ENCODE measurements at regions not wholly inside any gene's neighbourhood (a gene's known extent, or its start where the extent isn't known, plus 50 kb on each side); places are given as distances from the start of the nearest gene placed in this dataset.
"Not testable (repeated sequence)": the region's sequence is repeated elsewhere in the genome, so short reads cannot be mapped to it uniquely, and the experiment has no call there.

DNA sequence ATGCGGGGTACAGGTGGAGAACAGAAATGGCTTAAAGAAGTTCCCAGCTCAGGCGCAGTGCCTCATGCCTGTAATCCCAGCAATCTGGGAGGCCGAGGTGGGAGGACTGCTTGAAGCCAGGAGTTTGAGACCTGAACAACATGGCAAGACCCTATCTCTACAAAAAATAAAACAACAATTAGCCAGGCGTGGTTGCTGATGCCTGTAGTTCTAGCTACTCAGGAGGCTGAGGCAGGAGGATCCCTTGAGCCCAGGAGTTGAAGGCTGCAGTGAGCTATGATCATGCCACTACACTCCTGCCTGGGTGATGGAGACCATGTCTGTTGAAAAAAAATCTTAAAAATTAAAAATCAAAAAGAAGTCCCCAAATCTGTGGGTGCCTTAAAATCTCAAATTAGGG lies 228.3 kb upstream of the WSB1 start:
- no peak for DNase-seq

DNA sequence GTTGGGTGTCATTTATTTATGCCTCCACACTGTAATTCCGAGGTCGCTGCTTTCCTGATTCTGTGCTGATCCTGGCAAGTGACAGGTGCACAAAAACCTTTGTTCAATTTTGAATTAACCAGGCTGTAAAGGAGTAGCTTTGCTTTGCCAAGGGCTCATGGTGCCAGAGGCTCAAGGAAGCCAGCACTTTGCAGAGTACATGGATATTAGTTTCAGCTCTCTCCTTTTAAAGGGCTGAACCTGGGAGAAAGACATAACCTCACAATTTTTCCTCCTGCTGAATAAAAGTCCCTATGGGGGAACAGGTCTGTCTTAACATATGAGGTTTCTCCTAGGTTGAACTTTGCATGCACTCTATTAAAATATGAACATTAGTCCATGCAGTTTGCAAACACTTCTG lies 227.6 kb upstream of the WSB1 start:
- no peak for DNase-seq

DNA sequence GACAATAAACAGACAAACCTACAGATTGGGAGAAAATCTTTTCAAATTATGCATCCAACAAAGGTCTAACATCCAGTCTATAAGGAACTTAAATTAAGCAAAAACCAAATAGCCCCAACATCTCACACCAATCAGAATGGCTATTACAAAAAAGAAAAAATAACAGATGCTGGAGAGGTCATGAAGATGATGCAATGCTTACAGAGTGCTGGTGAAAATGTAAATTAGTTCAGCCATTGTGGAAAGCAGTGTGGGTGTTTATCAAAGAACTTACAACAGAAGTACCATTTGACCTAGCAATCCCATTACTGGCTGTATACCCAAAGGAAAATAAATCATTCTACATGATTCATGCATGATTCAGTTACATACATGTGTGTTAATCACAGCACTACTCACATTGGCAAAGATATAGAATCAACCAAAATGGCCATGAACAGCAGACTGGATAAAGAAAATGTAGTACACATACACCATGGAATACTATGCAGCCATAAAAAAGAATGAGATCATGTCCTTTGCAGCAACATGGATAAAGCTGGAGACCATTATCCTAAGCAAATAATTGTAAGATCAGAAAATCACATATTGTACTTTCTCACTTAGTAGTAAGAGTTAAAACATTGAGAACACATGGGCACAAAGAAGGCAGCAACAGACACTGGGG lies 223.9 kb upstream of the WSB1 start:
- DNase-seq, result no peak

DNA sequence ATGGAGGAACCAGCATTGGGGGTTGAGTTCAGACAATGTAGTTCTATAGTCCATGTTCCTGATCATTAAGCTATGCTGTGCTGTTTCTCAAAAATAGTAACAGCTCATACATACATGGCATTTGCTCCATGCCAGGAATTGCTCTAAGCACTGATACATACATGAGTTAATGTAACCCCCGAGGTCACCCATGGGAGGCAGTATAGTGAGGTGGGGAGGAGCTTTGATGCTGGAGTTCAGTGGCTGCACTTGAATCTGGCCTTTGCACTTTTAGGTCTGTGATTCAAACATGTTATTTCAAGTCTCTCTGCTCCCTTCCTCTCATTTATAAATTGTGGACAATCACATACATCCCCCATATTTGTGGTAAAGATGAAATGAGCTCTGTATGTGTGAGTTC lies 223.1 kb upstream of the WSB1 start:
- DNase-seq, result no peak

DNA sequence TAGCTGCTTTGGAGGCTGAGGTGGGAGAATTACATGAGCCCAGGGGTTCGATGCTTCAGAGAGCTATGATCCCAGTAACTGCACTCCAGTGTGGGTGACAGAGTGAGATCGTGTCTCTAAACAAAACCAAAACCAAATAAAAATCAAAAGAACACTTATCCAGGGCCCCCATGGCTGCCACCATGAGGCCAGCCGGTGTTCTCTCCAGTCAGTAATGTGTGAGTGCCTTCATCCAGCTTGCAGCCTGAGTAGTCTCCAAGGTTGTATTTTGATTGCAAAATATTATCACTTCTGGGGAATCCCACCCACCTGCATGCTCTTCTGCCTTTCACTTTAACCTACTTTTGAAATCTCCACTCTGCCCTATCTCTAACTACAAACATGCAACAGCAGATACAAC lies 221.0 kb upstream of the WSB1 start:
- no peak for DNase-seq

DNA sequence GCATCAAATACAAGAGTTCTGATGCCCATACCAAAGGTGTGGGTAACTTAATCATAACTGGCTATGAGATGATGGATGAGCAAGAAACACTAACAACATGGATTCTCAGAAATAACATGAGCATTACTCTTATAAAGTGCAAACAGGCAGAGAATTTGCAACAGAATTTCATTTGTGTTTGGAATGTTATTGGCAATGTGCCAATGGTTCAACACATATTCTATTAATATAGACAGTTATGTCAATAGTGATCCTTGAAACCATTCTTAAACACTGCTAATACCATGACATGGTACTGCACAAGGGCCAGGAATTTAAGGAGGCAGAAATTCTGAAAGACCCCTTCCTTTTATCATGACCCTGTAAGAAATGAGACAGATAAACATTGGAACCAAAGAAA lies 217.1 kb upstream of the WSB1 start:
- DNase-seq, result no peak

DNA sequence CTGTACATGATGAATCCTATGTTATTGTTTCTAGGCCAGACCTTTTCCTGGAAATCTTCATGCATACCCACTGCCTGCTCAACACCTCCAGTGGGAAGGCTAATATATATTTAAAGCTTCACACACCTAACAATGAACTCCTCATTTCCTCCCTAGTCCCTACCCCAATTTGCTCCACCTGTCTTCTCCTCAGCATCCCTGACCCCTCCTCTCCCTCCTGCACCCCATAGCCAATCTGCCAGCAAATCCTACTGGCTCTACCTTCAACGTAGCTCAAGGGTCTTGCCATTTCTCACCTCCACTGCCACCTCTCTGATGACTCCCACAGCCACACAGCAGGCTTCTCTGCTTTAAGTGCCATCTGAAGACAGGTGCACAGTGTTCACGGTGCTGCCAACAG lies 215.6 kb upstream of the WSB1 start:
- no peak for DNase-seq

DNA sequence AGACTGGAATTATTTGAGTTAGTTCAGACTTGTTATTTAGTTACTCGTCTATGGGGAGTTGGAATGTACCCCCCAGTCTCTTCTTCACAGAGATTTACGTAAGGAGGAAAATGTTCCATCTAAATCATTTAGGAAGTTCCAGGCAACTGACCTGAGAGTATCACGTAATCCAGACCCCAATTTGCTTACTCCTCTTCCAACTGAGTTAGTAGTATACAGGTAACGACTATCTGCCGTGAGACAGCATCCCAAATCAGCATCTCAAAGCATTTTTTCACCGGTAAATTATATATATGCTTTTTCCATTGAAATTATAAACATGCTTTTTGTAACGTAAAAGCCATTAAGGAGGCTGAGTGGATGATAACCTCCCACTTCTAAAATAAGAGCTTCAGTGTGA lies 214.3 kb upstream of the WSB1 start:
- DNase-seq, result no peak

DNA sequence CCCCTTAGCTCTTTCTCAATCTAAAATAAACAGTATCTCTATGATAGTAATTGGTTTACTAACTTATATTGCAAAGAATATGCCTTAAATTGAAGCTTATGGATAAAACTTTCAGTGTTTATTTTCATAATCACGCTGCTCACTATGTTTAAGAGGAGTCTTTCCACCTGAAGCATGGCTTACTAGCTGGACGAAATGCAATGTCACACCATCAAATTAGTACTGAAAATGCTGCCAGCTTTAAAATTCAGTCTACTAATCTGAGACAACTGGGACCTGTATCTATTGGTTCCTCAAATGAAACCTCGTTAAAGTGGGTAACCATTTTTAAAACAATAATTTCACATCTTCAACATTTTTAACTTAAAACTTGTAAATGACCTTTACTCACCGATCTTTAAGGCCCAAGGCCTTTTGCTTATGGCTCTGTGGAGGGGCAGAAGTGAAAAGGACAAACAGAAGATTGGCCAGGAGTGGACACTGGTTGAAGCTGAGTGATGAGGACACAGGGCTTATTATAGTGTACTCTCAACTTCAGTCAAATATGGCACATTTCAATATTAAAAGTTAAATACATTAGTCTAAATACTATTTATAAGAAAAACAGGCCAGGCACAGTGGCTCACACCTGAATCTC lies 212.8 kb upstream of the WSB1 start:
- no peak for DNase-seq

DNA sequence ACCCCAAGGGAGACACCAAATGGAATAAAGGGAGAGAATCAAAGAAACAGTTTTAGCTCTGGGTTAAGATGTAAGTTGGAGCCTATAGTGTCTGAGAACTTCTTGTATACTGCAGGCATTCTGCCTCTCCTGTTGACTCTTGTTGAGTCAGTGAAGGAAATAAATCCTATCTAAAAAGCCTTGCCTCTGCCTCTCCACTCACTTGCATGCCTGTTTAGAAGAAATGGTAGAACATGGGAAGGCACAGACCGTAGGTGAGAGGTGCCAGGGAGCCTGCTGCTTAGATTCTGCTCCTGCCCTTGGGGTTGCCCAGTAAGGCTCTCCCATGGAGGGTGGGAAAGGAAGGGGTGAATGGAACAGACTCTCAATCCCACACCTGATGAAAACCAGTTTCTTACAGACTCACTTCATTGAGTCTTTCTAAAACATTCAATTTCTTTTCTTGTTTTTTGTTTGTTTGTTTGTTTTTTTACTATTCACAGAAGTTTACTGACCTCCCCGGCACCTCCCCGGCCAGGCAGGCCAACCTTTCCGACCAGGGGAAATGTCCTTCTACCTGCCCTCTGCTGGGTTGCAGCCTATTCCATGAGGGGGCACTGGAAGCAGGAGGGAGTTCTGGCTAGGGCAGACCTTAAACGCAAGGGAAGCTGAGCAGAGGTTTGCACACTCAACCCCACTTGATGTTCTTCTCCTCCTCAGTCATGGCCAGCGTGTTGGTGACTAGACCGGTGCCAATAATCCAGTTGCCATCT lies 211.7 kb upstream of the WSB1 start:
- no peak for DNase-seq

DNA sequence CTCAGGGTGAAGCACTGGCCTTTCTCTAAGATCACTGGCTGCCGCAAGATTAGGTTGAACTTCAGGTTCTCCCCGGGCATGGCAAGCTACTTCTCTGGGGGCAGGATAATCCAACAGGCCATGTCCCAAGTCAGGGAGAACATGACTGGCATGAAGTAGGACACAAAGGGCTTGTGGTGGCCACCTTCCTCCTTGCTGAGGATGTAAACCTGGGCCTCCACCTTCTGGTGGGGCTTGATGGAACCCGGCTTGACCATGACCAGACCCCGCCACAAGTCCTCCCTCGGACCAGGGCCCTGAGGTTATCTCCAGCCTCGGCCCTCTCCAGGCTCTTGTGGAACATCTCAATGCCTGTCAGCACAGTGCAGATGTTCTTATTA lies 211.1 kb upstream of the WSB1 start:
- DNase-seq, result no peak

DNA sequence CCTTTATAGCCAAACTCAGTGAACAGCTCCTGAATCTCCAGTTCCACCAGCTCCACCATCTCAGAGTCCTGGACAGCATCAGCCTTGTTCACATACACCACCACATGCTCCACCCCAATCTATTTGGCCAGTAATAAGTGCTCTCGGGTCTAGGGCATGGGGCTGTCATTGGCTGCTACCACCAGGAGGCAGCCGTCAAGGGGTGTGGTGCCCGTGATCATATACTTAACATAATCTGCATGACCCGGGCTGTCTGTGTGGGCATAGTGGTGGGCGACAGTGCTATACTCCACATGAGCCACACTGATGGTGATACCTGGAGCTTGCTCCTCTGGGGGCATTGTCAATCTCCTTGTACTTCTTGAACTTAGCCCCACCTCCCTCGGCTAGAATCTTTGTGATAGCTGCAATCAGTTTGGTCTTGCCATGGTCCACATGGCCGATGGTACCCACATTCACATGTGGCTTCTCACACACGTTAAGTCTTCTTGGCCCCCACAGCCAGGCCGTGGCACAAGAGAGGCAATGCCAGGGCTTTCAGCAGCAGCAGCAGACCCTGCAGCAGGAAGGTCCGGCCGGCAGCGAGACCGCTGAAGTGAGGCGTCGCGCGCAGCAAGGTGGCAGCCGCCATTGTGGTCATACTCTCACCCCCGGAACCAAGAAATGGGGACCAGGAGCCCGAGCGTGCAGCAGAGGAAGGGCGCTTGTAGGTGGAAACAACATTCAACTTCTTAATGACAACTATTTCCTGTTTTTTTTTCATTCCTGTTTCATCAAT lies 210.3 kb upstream of the WSB1 start:
- no peak for DNase-seq

DNA sequence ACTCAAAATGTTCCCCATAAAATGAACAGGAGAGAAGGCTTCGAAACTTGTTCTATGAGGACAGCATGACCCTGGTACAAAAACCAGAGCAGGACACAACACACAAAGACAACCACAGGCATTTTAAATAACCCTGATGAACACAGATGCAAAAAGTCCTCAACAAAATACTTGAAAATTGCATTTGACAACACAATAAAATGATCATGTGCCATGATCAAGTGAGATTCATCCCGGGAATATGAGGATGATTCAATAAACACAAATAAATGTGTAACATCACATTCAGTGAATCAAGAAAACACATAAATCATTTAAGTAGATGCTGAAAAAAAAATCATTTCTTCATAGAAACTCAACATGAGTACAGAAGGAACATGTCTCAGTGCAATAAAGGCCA lies 208.4 kb upstream of the WSB1 start:
- DNase-seq, result no peak

DNA sequence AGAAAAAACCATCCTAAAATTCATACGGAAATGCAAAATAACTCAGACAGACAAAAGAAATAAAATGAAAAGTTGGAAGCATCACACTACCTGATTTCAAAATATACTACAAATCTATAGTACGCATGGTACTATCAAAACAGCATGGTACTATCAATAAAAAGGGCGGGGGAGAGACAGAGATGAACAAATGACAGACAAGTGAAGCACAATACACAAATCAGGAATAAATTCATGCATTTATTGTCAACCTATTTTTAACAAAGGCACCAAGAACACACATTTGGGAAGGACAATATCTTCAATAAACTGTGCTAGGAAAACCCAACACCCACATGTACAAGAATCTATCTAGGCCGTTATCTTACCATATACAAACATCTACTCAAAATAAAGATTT lies 207.4 kb upstream of the WSB1 start:
- DNase-seq, result no peak

DNA sequence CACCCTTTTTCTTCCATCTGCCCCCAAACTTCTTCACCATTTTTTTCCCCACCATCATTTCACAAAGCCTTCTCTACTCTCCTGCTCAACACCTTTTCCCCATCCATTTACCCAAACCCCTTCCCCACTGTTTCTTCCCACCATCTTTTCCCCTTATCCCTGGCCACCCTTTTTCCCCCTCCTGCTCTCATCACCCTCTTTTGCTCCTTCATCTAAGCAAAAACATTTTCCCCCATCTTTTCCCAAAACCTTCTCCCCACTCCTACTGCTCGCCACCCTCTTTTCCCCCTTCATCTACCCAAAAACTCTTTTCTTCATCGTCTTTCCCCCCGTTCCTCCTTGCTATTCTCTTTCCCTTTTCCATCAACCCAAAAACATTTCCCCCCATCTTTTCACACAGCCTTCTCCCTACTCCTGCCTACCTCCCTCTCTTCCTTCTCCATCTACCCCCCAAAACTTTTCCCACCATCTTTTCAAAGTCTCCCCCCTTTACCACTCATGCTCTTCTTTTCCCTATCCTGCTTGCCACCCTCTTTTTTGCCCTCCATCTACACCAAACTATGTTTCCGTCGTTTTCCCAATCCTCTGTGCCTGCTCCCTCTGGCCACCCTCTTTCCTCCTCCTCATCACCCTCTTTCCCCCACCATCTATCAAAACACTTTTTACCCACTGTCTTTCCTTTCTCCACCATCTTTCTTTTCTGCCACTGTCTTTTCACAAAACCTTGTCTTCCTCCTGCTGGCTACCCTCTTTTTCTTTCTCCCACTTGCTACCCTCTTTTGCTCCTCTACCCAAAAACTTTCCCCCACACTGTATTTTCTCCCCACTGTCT lies 205.8 kb upstream of the WSB1 start:
- no peak for DNase-seq

DNA sequence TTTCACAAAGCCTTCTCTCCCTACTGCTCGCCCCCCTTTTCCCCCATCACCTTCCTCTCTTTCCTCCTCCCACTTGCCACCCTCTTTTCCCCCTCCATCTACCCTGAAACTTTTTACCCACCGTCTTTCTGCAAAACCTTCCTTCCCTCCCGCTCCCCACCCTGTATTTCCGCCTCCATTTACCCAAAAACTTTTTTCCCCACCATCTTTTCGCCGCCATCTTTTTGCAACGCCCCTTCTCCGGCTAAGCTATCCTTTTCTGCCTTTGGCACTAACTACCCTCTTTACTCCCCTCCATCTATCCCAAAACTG lies 205.2 kb upstream of the WSB1 start:
- DNase-seq, result no peak

DNA sequence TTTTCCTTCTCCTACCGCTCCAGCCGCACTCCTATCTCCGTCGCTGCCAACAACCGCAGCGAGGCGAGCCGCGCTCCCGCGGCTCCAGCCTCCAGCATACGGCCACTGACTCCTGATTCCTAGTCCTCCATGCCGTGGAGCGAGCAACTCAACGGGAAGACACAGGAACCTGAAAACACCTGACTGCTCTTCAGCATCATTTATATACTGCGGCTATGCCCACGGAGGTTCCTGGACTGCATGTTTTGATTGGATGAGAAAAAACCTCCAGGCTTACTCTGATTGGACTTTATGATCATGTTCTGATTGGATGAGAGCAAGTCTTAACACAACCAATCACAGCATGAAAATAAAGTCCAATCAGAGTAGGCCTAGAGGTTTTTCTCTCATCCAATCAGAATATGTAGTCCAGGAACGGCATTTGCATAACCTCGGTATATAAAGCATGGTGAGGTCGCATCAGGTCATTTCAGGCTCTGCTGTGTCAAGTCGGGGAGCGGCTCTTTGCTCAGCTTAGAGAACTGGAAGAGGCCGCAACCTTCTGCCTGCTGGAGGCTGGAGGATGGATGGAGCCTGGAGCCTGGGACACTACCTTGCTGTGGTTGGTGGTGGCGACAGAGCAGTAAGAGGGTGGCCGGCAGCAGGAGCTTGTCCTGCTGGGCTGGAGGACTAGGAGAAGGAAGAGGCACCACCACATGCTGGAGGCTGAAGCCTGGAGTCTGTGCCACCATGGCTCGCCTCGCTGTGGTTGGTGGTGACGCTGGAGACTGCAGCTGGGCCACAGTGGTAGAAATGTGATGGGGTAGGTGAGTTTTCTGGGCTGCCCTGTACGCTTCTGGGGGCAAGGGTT lies 204.6 kb upstream of the WSB1 start:
- not testable (repeated sequence) for DNase-seq

DNA sequence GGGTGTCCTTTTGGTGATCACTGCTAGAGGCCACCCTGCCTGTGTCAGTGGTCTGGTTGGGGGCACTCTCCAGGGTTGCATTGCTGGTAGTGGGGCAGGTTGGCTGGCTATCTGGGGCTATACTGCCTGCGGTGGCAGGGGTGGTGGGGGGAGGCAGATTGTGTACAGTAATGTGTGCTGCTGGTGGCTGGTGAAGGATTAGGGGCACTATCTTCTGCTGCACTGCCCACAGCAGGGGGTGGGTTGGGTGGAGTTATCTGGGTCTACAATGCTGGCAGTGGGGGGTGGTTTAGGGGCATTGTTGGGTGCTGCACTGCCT lies 204.0 kb upstream of the WSB1 start:
- no peak for DNase-seq

DNA sequence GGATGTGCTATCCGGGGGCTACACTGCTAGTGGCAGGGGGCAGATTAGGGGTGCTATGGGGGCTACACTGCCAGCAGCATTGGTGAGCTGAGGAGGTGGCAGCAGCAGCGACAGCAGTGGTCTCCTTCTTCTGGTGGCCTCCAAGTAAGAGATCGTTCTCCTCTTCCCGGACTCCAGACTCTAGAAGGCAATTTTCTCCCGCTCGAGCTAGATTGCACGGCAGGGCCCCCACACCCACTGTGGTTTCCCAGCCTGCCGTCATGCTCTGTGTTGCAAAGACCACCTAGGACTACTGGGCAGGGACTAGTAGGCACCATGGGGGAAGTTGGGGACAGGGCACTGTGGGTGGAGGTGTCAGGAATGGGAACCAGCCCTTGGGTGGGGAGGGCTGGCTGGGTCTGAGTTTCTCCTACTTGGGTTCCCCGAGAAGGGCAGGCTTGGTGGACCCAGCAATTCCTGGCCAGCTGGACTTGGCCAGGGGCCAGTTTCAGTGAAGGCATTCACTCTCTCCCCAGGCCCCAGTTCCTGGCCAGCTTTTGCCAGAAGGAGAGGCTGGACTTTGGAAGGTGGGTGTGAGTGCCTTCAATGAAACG lies 203.4 kb upstream of the WSB1 start:
- DNase-seq, result not testable (repeated sequence)

DNA sequence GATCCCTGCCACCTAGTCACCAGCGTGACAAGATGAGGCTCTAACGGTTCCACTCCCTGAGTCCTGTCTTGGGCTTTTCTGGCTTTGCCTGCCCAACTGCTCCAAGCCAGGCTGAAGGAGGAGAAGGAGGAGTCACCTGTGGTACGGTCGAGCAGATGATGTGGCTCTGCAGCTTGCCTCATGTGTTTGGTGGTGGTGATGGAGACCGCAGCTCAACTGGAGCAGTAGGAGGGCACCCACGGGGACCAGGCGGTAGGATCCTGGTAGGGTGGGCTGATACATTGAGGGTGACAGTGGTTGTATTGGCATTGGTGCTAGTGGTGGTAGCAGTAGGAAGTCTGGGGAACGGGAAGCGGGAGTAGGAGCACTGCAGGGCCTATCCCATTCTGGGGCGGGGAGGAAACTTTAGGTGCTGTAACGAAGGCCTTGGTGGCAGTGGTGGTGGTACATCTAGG lies 202.8 kb upstream of the WSB1 start:
- no peak for DNase-seq

DNA sequence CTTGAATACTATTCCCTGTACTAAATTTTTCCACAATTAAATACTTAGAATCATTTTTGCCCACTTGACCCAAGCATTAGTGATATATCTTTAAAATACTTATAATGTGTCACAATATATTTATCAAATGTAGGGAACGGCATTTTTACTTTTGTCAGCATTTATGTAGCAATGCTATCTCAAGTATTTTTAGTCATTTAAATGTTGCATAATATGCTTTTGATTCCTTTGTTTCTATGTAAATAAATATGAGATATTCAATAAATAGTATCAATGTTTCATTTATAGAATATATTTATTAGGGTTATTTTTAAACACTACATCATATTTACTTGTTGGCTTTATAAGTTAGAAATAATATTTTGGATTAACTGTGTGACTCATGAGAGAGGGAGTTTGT lies 199.7 kb upstream of the WSB1 start:
- DNase-seq, result not testable (repeated sequence)
